Naive thymus-derived CD4-positive, alpha-beta T cell (primary cell): ENCODE measurements at regions not wholly inside any gene's neighbourhood (a gene's known extent, or its start where the extent isn't known, plus 50 kb on each side); places are given as distances from the start of the nearest gene placed in this dataset.

Experiments
- ATAC-seq: fragments of 150-1000 bp; cut with Tn5 transposase; 2 replicates; pipeline ENCODE4 v1.10.0; 2021; ENCODE audit warnings: mild to moderate bottlenecking, moderate library complexity
- CTCF ChIA-PET: fragments of 350-600 bp; sonication (Branson Sonifier 250); formaldehyde crosslinking; loops from one replicate; lab custom pipeline; 2021; ENCODE audit warnings: antibody characterized with exemption; lab: Charles Lee
- POLR2A ChIA-PET: fragments of 350-600 bp; sonication (Branson Sonifier 250); formaldehyde crosslinking; loops from one replicate; lab custom pipeline; 2021; ENCODE audit warnings: antibody characterized with exemption, inconsistent platforms; lab: Charles Lee
- DNase-seq, 9 donors: peaks; one replicate each; pipeline versions ENCODE4 v3.0.0 to v3.0.0-alpha.2; 2020 to 2022; ENCODE audit warnings: mixed read lengths in 1 of 9
- H3K27ac ChIP-seq: one replicate; pipeline ENCODE4 v1.7.0; 2013; ENCODE audit warnings: mild to moderate bottlenecking, low read depth, low read length, moderate library complexity
- H3K27me3 ChIP-seq, 2 donors: one replicate each; pipeline ENCODE4 v1.7.0; 2013; ENCODE audit warnings: low read length in 2 of 2, mild to moderate bottlenecking in 2 of 2, moderate library complexity in 2 of 2; ENCODE audit not compliant: control insufficient read depth in 2 of 2, insufficient read depth in 2 of 2
- H3K36me3 ChIP-seq, 3 experiments: 1 replicate in 2 of 3; 2 replicates in 1 of 3; pipeline ENCODE4 v1.7.0; 2013; ENCODE audit warnings: low read length in 3 of 3, mild to moderate bottlenecking in 3 of 3, moderate library complexity in 1 of 3; ENCODE audit not compliant: insufficient read depth in 3 of 3, control insufficient read depth in 2 of 3
- H3K4me1 ChIP-seq, 2 donors: one replicate each; pipeline ENCODE4 v1.7.0; 2013; ENCODE audit warnings: low read length in 2 of 2, mild to moderate bottlenecking in 2 of 2, moderate library complexity in 1 of 2; ENCODE audit not compliant: control insufficient read depth in 2 of 2, insufficient read depth in 2 of 2
- H3K4me3 ChIP-seq: 2 replicates; pipeline ENCODE4 v1.7.0; 2013; ENCODE audit warnings: mild to moderate bottlenecking, low read length
- H3K9me3 ChIP-seq, 3 experiments: 1 replicate in 2 of 3; 2 replicates in 1 of 3; pipeline ENCODE4 v1.7.0; 2013; ENCODE audit warnings: low read length in 3 of 3; ENCODE audit not compliant: control insufficient read depth in 2 of 3
- H3K27ac Mint-ChIP-seq, 9 donors: one replicate each; pipeline ENCODE4 v1.8.0; 2020 to 2022; ENCODE audit warnings: mixed read lengths in 9 of 9, mild to moderate bottlenecking in 8 of 9, moderate library complexity in 5 of 9, inconsistent platforms in 2 of 9
- H3K27me3 Mint-ChIP-seq, 5 donors: one replicate each; pipeline ENCODE4 v1.8.0; 2021 to 2022; ENCODE audit warnings: mixed read lengths in 5 of 5, mild to moderate bottlenecking in 1 of 5
- H3K36me3 Mint-ChIP-seq, 5 donors: one replicate each; pipeline ENCODE4 v1.8.0; 2020 to 2022; ENCODE audit warnings: mixed read lengths in 5 of 5, mild to moderate bottlenecking in 3 of 5, inconsistent platforms in 1 of 5
- H3K4me1 Mint-ChIP-seq, 7 donors: one replicate each; pipeline ENCODE4 v1.8.0; 2020 to 2022; ENCODE audit warnings: mixed read lengths in 7 of 7, mild to moderate bottlenecking in 3 of 7, inconsistent platforms in 1 of 7
- H3K4me3 Mint-ChIP-seq, 10 donors: one replicate each; pipeline ENCODE4 v1.8.0; 2020 to 2022; ENCODE audit warnings: mild to moderate bottlenecking in 10 of 10, mixed read lengths in 10 of 10, moderate library complexity in 6 of 10, inconsistent platforms in 2 of 10
- H3K9me3 Mint-ChIP-seq, 11 donors: one replicate each; pipeline ENCODE4 v1.8.0; 2020 to 2022; ENCODE audit warnings: mixed read lengths in 11 of 11, mild to moderate bottlenecking in 4 of 11, inconsistent platforms in 1 of 11, moderate library complexity in 1 of 11
- intact Hi-C, 2 donors: fragments of 100-400 bp; cut with micrococcal nuclease; formaldehyde crosslinking; loops; one replicate each; pipeline ENCODE4 v1.15.1; 2023

GRCh38 chr6:150767571-150768018, 97.9 kb upstream of the MTHFD1L start:
- no peaks in the 10 kb centered on the region for H3K27me3 ChIP-seq
- no peaks in the 10 kb centered on the region for H3K4me1 ChIP-seq
- Mint-ChIP-seq H3K27me3 (peaks cover 0 to 8% (median under 1%) of the 10 kb centered on the region in 5 donors), H3K4me3 (no peak overlapping the region), H3K4me1 (no peaks in the 10 kb centered on the region), H3K27ac (no peak overlapping the region), H3K9me3 (peaks cover 0 to 1% (median 0%) of the 10 kb centered on the region in 11 donors), H3K36me3 (no peaks in the 10 kb centered on the region)
- no peak for DNase-seq
- H3K27ac ChIP-seq: no peak overlapping the region
- ChIA-PET POLR2A (no interaction called here), CTCF (no interaction called here)
- H3K36me3 ChIP-seq: no peaks in the 10 kb centered on the region
- H3K9me3 ChIP-seq: no peaks in the 10 kb centered on the region
- intact Hi-C loops: no loop called here
- ATAC-seq: no peak
- H3K4me3 ChIP-seq: no peak overlapping the region

- Mint-ChIP-seq H3K4me1 (peaks cover 0 to 4% (median 0%) of the 10 kb centered on the region in 7 donors), H3K27ac (no peak overlapping the region), H3K4me3 (no peak overlapping the region), H3K27me3 (peaks cover 0 to 14% (median 3%) of the 10 kb centered on the region in 5 donors), H3K9me3 (peaks cover 0 to 10% (median 5%) of the 10 kb centered on the region in 11 donors), H3K36me3 (no peaks in the 10 kb centered on the region)
- no peak overlapping the region for H3K27ac ChIP-seq
- ChIA-PET POLR2A (no interaction called here), CTCF (no interaction called here)
- H3K4me1 ChIP-seq: no peaks in the 10 kb centered on the region
- H3K4me3 ChIP-seq: no peak overlapping the region
- H3K9me3 ChIP-seq: no peaks in the 10 kb centered on the region
- DNase-seq (no peak), ATAC-seq (no peak)
- no peaks in the 10 kb centered on the region for H3K36me3 ChIP-seq
- intact Hi-C loops: no loop called here
- no peaks in the 10 kb centered on the region for H3K27me3 ChIP-seq
These were observed 94.9 kb upstream of the MTHFD1L start for GRCh38 chr6:150770637-150771036.

- DNase-seq (no peak), ATAC-seq (no peak)
- H3K36me3 ChIP-seq: no peaks in the 10 kb centered on the region
- no peak overlapping the region for H3K4me3 Mint-ChIP-seq
- H3K27ac Mint-ChIP-seq: no peak overlapping the region
- intact Hi-C loops: no loop called here
- H3K27me3 ChIP-seq: no peaks in the 10 kb centered on the region
- H3K4me1 Mint-ChIP-seq: peaks cover 0 to 4% (median 0%) of the 10 kb centered on the region in 7 donors
- no peaks in the 10 kb centered on the region for H3K36me3 Mint-ChIP-seq
- peaks cover 0 to 16% (median 8%) of the 10 kb centered on the region in 11 donors for H3K9me3 Mint-ChIP-seq
- H3K4me3 ChIP-seq: no peak overlapping the region
- no peaks in the 10 kb centered on the region for H3K4me1 ChIP-seq
- CTCF ChIA-PET: no interaction called here
- no peaks in the 10 kb centered on the region for H3K9me3 ChIP-seq
- H3K27me3 Mint-ChIP-seq: peaks cover 0 to 14% (median 3%) of the 10 kb centered on the region in 5 donors
- POLR2A ChIA-PET: no interaction called here
- no peak overlapping the region for H3K27ac ChIP-seq
These were observed 91.5 kb upstream of the MTHFD1L start for GRCh38 chr6:150773969-150774368.

- H3K27ac Mint-ChIP-seq: no peak overlapping the region
- no peak overlapping the region for H3K4me3 Mint-ChIP-seq
- ATAC-seq: no peak
- Histone ChIP-seq H3K4me3 (no peak overlapping the region), H3K9me3 (no peaks in the 10 kb centered on the region), H3K27me3 (no peaks in the 10 kb centered on the region), H3K36me3 (no peaks in the 10 kb centered on the region), H3K4me1 (no peaks in the 10 kb centered on the region), H3K27ac (no peak overlapping the region)
- peaks cover 0 to 16% (median 8%) of the 10 kb centered on the region in 11 donors for H3K9me3 Mint-ChIP-seq
- ChIA-PET CTCF (no interaction called here), POLR2A (no interaction called here)
- H3K36me3 Mint-ChIP-seq: peaks cover 0 to 4% (median 0%) of the 10 kb centered on the region in 5 donors
- intact Hi-C loops: no loop called here
- DNase-seq: no peak
- H3K4me1 Mint-ChIP-seq: peaks cover 0 to 4% (median 0%) of the 10 kb centered on the region in 7 donors
- peaks cover 0 to 20% (median 0%) of the 10 kb centered on the region in 5 donors for H3K27me3 Mint-ChIP-seq
These were observed 89.9 kb upstream of the MTHFD1L start for GRCh38 chr6:150775415-150776203.

- no peaks in the 10 kb centered on the region for H3K36me3 ChIP-seq
- no peak overlapping the region for H3K4me3 ChIP-seq
- H3K27ac Mint-ChIP-seq: no peak overlapping the region
- no peak overlapping the region for H3K4me3 Mint-ChIP-seq
- no peak for ATAC-seq
- H3K27ac ChIP-seq: no peak overlapping the region
- CTCF ChIA-PET: no interaction called here
- H3K4me1 Mint-ChIP-seq: peaks cover 0 to 4% (median 0%) of the 10 kb centered on the region in 7 donors
- H3K36me3 Mint-ChIP-seq: peaks cover 0 to 5% (median 0%) of the 10 kb centered on the region in 5 donors
- no peaks in the 10 kb centered on the region for H3K4me1 ChIP-seq
- peaks cover 0 to 21% (median 3%) of the 10 kb centered on the region in 5 donors for H3K27me3 Mint-ChIP-seq
- no peak for DNase-seq
- POLR2A ChIA-PET: no interaction called here
- no peaks in the 10 kb centered on the region for H3K9me3 ChIP-seq
- no peaks in the 10 kb centered on the region for H3K27me3 ChIP-seq
- intact Hi-C loops: no loop called here
- peaks cover 0 to 16% (median 8%) of the 10 kb centered on the region in 11 donors for H3K9me3 Mint-ChIP-seq
These were observed 87.8 kb upstream of the MTHFD1L start for GRCh38 chr6:150777736-150778135.

GRCh38 chr6:150783813-150784212, 81.7 kb upstream of the MTHFD1L start:
- intact Hi-C loops: no loop called here
- ChIA-PET POLR2A (no interaction called here), CTCF (no interaction called here)
- Mint-ChIP-seq H3K27ac (no peak overlapping the region), H3K4me1 (no peaks in the 10 kb centered on the region), H3K36me3 (peaks cover 0 to 7% (median 0%) of the 10 kb centered on the region in 5 donors), H3K27me3 (peaks cover 0 to 31% (median 4%) of the 10 kb centered on the region in 5 donors), H3K9me3 (peaks cover 0 to 17% (median 2%) of the 10 kb centered on the region in 11 donors), H3K4me3 (no peak overlapping the region)
- Histone ChIP-seq H3K4me3 (no peak overlapping the region), H3K27me3 (no peaks in the 10 kb centered on the region), H3K27ac (no peak overlapping the region), H3K4me1 (no peaks in the 10 kb centered on the region), H3K9me3 (no peaks in the 10 kb centered on the region), H3K36me3 (no peaks in the 10 kb centered on the region)
- ATAC-seq (no peak), DNase-seq (no peak)

- H3K27me3 Mint-ChIP-seq: peaks cover 0 to 33% (median 8%) of the 10 kb centered on the region in 5 donors
- CTCF ChIA-PET: no interaction called here
- no peak for ATAC-seq
- POLR2A ChIA-PET: no interaction called here
- H3K27ac Mint-ChIP-seq: no peak overlapping the region
- H3K4me1 Mint-ChIP-seq: no peaks in the 10 kb centered on the region
- intact Hi-C loops: no loop called here
- H3K4me3 Mint-ChIP-seq: no peak overlapping the region
- H3K36me3 Mint-ChIP-seq: peaks cover 0 to 7% (median 0%) of the 10 kb centered on the region in 5 donors
- no peak for DNase-seq
- no peaks in the 10 kb centered on the region for H3K9me3 ChIP-seq
- no peaks in the 10 kb centered on the region for H3K27me3 ChIP-seq
- H3K4me1 ChIP-seq: no peaks in the 10 kb centered on the region
- peaks cover 0 to 17% (median 2%) of the 10 kb centered on the region in 11 donors for H3K9me3 Mint-ChIP-seq
- H3K36me3 ChIP-seq: no peaks in the 10 kb centered on the region
- no peak overlapping the region for H3K4me3 ChIP-seq
- no peak overlapping the region for H3K27ac ChIP-seq
These were observed 78.1 kb upstream of the MTHFD1L start for GRCh38 chr6:150787429-150787828.
